Glomerular visceral epithelial cell (primary cell): ENCODE measurements at regions not wholly inside any gene's neighbourhood (a gene's known extent, or its start where the extent isn't known, plus 50 kb on each side); places are given as distances from the start of the nearest gene placed in this dataset.
A peak's percentile ranks its signal among the peaks of the same experiment; 100 is the strongest.
"Not testable (repeated sequence)": the region's sequence is repeated elsewhere in the genome, so short reads cannot be mapped to it uniquely, and the experiment has no call there.

Source experiments
- DNase-seq: peaks from one replicate; pipeline ENCODE4 v3.0.0-alpha.2; 2016; ENCODE audit errors: extremely low spot score

DNA sequence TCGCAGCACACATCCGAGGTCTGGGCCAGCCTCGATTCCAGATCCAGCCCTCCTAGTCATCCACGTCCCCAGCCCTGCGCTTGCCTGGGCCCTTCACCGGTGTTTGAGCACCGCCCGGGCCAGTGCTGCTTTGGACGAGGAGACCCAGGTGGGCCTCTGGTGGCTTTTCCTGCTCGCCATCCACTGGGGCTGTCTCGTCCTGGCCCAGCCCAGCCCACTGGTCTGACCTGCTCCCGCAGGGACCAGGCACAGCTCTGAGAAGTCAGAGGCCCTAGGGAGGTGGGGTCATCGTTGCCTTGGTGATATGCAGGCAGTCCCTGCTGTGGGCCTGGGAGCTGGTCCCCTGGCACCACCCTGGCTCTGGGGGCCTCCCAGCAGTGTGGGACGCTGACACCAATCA is 200.8 kb downstream of the USP22 start:
- not testable (repeated sequence) for DNase-seq

DNA sequence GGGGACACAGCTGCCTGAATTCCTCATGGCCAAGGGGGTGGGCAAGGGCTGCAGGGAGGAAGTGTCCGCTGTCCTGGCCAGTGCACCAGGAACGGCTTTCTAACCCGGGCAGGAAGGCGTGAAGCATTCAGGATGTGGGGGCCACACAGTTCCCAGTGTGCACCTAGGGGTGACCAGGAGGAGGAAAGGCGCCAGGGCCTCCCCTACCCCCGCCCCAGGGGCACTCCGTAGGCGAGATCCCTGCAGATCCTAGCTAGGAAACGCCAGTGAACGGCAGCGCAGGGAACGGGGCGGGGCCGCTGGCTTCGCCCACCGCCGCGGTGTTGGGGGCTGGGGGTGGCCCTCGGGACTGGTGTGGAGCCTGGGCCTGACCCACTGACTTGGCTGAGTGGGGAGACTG is 199.6 kb downstream of the USP22 start:
- DNase-seq: not testable (repeated sequence)

DNA sequence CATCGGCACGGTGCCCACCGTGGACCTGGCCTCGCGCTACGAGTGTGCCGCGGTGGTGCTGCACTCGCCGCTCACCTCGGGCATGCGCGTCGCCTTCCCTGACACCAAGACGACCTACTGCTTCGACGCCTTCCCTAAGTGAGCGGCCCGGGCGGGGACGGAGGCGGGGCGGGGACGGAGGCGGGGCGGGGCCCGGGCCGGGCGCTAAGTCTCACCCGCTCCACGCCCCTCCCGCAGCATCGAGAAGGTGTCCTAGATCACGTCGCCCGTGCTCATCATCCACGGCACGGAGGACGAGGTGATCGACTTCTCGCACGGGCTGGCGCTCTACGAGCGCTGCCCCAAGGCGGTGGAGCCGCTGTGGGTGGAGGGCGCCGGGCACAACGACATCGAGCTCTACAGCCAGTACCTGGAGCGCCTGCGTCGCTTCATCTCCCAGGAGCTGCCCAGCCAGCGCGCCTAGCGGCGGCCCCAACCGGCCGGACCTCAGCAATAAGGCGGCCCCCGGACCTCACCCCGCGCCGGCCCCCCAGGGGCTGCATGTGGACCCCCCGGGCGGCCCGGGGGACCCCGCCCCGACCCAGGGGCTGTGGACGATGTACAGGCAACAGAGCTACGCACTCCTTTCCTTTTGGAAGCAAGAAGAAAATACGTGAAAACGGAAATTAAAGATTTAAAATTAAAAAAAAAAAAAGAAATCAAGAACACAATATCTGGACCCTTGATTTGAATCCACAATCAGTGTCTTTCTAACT is 198.8 kb downstream of the USP22 start:
- DNase-seq: not testable (repeated sequence)

DNA sequence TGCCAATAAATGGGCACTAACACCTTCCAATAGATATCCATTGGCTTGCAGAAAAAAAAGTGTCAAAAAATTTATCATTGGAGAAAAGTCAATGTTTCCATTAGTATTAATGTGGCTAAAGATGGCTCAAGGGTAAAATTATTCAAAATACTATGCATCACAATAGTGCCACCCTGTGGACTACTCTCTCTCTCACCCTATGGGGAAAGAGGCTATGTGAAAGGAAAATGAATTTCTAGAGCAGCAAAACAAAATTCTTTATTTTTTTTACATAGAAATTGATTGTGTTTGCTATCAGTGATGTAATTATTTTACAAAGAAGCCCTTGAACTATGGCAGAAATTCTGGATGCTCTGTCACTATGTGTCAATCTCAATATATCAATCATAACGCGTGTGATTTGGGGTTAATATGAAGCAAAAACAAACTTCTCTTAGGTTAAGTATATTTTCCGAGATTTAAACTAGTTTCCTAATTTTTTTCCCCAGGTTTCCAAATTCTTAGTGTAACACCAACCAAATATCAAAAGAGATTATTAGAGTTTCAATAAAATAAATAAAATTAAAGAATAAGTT is 193.9 kb downstream of the USP22 start:
- DNase-seq: not testable (repeated sequence)

DNA sequence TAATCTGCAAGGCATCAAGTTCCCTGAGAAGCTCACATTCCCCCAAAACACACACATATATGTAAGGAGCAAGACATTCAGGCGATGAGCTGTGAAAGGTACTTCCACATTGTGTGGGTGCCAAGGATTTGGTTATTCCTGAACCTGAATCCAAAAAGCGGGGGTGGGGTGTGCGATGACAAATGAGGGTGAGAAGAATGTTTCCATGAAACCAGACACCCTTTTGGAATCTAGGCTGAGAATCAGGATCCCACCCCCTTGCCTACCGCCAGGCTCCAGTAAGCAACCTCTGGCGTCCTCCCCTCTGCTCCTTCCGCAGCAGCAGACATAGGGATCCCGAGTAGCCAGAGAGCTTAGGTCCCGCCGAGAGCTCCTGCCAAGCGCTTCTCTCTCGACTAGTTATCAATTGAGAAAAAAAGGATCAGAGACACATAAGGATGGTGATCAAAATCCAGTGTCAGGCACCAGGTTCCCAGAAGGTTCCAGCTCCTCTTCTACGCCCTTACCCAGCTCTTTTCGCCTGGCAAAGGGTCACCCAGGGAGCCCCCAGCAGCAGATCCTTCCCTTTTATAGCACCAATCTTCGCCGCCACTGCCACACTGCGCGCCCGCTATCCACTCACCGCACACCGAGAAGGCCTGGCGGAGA is 191.1 kb downstream of the USP22 start:
- not testable (repeated sequence) for DNase-seq

DNA sequence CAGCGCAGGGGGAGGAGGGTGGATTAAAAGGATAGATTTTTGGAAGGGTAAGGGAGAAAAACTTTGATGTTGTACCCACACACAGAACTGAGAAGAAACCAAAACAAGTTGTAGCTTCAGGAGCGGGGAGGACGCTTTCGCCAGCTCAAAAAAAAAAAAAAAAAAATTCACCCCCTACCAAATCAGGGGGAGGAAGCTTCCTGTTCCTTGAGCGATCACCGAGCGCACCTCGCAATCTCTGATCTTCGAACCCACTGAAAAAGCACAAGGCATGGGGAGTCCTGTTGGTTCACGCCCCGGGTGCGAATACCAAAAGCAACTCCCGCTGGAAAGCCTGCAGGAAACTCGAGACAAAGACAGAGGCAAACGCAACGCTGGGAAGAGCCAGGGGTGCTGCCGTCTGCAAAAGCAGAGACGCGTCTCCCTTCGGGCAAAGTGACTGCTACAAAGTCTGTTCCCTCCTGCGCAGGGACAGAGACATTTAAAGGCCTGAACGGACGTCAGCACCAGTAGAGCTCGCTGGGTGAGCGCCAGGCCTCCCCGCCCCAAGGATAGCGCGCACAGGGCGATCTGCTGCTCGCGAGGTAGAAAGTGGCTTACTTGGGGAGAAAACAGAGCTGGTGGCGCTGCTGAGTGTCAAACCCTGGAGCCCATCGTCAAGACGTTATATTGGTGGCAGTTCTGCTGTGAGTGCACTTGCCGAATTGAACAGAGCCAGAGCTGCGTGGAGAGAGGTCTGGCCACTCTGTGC is 190.4 kb downstream of the USP22 start:
- no peak for DNase-seq

DNA sequence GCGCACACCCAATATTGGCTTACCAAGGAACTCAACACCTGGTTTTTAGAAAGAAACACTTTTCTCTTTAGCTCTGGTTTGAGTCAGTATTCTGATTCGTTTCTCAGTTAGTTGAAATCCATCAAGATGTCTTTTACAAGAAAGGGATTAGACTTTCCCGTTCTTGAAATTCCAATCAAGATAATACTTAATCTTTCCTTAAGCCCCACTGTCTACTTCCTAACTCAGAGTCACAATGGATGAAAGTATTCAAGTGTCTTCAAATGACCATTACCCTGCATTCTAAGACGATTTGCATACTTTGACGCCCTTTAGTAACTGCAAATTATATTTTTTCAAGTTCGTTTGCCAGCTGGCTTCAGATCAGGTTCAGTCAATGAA is 189.8 kb downstream of the USP22 start:
- DNase-seq: no peak

DNA sequence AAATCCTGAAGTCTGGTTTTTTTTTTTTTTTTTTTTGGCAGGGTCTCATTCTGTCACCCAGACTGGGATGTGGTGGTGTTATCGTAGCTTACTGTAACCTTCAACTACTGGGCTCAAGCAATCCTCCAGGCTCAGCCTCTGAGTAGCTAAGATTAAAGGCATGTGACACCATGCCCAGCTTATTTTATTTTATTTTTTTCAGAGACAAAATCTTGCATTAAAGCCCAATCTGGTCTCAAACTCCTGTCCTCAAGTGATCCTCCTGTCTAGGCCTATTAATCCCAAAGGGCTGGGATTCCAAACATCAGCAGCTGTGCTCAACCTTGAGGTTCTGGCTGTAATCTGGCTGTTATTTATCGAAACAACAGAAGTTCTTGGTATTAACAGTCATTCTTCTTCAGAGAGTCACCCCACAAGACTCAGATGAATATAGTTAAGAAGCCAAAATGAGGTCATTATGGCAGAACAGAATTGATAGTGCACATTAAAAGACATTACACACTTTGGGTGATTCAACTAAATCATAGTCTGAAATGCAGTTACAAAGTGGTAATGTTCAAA is 186.8 kb downstream of the USP22 start:
- DNase-seq: not testable (repeated sequence)

DNA sequence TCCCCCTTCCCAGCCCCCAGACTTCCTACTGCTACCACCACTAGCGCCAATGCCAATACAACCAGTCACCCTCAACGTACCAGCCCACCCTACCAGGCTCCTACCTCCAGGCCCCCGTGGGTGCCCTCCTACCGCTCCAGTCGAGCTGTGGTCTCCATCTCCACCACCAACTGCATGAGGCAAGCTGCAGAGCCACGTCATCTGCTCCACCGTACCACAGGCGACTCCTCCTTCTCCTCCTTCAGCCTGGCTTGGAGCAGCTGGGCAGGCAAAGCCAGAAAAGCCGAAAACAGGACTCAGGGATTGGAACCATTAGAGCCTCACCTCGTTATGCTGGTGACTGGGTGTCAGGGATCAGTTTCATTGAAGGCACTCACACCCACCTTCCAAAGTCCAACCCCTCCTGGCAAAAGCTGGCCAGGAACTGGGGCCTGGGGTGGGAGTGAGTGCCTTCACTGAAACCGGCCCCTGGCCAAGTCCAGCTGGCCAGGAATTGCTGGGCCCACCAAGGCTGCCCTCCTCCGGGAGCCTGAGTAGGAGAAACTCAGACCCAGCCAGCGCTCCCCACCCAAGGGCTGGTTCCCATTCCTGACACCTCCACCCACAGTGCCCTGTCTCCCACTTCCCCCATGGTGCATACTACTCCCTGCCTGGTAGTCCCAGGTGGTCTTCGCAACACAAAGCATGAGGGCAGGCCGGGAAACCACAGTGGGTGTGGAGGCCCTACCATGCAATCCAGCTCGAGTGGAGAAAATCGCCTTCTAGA is 176.2 kb downstream of the USP22 start:
- DNase-seq: not testable (repeated sequence)

DNA sequence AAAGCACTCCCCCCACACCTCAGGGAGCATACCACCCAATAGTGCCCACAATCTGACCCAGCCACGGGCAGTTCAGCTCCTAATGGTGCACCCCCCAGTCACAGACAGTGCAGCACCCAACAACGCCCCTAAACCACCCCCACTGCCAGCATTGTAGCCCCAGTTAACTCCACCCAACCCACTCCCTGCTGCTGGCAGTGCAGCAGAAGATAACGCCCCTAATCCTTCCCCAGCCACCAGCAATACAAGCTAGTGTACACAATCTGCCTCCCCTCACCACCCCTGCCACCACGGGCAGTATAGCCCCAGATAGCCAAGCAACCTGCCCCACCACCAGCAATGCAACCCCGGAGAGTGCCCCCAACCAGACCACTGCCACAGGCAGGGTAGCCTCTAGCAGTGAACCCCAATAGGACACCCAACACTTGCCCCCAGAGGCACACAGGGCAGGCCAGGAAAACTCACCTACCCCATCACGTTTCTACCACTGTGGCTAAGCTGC is 175.3 kb downstream of the USP22 start:
- not testable (repeated sequence) for DNase-seq

DNA sequence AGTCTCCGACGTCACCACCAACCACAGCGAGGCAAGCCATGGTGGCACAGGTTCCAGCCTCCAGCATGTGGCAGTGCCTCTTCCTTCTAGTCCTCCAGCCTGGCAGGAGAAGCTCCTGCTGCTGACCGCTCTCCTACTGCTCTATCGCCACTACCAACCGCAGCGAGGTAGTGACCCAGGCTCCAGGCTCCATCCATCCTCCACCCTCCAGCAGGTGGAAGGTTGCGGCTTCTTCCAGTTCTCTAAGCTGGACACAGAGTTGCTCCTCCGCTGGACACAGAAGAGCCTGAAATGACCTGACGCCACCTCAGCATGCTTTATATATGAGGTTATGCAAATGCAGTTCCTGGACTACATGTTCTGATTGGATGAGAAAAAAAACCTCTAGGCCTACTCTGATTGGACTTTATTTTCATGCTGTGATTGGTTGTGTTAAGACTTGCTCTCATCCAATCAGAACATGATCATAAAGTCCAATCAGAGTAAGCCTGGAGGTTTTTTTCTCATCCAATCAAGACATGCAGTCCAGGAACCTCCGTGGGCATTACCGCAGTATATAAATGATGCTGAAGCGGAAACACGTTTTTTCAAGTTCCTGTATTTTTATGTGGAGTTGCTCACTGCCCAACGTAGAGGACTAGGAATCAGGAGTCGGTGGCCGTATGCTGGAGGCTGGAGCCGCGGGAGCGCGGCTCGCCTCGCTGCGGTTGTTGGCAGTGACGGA is 174.7 kb downstream of the USP22 start:
- not testable (repeated sequence) for DNase-seq

DNA sequence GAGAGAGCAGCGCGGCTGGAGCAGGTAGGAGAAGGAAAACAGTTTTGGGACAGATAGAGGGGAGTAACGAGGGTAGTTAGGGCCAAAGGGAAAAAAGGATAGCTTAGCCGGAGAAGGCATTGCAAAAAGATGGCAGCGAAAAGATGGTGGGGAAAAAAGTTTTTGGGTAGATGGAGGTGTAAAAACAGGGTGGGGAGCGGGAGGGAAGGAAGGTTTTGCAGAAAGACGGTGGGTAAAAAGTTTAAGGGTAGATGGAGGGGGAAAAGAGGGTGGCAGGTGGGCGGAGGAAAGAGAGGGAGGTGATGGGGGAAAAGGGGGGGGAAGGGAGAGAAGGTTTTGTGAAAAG is 174.2 kb downstream of the USP22 start:
- DNase-seq: not testable (repeated sequence)

DNA sequence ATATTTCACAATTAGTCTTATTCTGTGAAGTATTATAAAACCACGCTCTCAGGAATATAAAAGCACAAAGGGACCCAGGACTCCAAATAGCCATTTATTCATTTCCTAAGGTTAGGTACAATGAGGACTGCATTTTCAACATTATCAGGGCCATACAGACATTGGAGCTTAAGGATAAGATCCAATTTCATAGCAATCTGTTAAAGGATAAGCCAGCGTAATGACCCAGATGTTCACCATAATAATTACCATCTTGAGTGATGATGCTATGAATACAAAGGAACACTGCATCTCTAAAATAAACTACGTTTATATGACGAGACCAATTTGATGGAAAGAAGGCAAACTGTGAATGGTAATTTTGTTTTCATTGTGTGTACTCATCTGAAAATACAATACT is 169.6 kb downstream of the USP22 start:
- DNase-seq: not testable (repeated sequence)

DNA sequence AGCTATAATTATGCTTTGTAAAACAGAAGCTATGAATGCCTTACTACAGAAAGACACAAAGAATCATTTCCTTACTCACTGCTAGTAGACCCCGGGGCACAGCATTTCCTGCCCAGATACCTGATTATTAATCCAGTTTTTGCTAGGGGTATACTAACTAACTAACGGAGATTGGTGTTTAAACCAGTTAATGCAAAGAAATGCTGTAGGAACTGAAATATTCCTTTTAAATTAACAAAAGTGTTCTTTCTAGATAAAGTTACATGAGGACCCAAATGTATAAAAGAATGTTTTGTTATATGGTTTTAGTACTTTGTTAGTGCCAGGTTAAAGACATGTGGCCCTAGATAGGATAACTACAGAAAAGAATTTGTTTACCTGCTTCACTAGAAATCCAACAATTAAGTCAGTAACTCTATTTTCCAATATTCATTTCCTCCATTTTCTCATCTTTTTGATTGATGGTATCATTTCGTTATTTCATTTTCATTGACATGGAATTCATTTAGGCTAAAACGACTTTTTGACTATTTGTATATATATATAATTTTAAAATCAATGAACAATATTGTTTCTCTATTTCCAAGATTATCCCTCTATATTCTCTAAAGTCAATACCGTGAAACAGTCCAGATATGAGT is 169.0 kb downstream of the USP22 start:
- DNase-seq: not testable (repeated sequence)

DNA sequence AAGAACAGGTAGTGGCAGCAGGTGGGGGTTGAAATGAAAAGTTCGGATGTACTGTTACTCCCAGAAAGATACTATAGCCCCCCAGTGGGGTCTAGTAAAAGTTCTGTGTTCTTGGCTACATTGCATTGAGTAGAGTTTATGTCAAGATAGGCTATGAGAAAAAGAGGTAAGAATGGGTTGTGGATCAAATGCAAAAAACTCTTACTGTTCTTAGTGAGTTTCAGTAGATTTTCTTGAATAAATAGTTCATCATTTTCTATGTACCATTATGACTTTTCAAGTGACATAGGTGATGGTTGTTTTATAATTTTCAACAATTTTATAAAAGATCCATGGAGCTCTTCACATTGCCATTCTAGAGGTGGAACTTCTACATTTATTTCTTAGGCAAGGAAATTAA is 165.4 kb downstream of the USP22 start:
- not testable (repeated sequence) for DNase-seq

DNA sequence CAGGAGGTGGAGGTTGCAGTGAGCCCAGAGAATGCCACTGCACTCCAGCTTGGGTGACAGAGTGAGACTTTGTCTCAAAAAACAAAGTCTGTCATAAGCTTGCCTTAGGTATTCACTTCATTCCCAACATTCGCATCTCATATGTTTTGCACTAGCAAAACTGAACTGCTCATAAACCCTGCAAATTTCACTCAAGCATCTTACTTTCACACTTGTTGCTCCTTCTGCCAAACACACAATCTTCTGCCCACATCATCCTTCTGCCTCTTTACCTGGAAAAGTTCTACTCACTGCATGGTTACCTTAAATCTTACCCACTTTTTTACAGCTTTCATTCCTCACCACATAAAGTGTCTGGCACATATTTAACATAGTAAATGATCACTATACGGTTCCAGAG is 152.5 kb downstream of the USP22 start:
- DNase-seq: no peak

DNA sequence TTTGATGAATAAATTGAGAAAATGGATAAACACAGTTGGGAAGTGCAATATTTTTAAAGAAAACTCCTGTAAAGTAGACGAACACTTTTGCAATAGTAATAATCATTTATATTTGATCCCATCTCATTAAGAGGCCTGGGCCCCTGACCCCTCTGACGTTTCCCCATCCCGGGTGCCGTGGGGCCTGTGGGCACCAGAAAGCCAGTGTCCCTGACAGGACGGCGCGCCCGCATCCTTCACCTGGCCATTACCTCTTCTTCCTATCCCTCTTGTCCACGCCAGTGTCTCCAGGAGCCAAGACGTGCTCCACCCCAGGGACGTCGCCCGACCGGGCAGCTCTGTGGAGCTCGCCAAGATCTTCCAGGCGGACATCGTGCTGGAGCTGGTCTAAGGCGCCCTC is 147.4 kb downstream of the USP22 start:
- DNase-seq: not testable (repeated sequence)

DNA sequence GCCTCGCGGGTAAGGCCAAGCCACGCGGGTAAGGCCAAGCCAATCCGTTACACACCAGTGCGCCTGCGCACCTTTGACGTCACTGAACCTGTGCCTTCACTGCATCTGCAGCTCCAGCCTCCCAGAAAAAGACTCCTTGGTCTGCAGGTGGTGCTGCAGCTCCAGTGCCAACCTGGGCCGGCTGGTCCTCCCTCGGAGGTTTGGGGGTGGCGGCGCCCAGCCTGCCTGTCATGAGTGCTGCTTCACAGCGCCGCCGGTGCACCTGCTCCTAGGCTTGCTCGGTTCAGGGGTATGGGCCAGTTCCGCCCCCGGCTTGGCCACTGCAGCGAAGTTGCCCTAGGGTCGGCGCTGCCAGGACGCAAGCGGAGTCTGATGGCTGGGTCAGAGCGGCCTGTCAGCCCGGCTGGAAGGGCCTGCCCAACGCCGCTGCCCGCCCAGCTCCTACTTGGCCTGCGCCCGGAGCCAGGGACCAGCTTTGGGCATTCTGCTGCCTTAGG is 146.6 kb downstream of the USP22 start:
- peak; percentile 36 for DNase-seq

DNA sequence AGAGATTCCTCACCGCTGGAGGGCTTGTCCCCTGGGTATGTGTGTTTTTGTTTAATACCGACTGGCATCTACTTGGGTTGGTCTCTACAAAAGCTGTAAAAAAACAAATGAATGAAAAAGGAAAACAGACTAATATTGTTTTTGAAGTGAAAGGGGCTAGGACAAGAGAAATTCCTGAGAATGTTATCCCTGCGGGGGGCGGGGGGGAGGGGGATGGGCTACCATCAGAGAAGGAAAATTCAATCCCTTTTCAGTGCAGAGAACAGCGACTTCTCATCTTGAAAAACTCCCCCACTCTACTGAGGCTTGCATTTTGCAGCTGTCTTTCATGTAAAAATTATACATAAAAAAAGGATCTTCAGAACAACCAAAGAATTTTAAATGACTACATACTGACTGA is 144.1 kb downstream of the USP22 start:
- not testable (repeated sequence) for DNase-seq

DNA sequence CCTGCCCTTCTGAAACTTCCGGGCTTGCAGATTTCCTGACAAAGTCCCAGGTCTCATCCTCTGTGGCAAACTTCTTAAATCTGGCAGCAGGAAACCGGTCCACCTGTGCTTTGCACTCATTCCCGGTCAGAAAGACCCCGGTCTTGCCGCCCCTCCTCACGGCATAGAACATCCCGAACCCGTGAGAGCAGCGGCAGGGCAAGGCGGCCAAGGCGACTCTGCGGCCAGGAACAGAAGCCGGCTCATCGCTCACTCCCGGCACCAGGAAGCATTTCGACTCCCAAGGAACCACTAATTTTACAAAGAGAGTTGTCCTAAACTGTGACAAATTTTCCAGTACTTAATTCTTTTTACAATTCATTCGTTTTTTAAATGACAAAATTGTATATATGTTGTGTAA is 140.3 kb downstream of the USP22 start:
- DNase-seq: not testable (repeated sequence)
